ENCODE measurements at regions not wholly inside any gene's neighbourhood (a gene's known extent, or its start where the extent isn't known, plus 50 kb on each side); places are given as distances from the start of the nearest gene placed in this dataset.
"Not testable (repeated sequence)": the region's sequence is repeated elsewhere in the genome, so short reads cannot be mapped to it uniquely, and the experiment has no call there.

DNA sequence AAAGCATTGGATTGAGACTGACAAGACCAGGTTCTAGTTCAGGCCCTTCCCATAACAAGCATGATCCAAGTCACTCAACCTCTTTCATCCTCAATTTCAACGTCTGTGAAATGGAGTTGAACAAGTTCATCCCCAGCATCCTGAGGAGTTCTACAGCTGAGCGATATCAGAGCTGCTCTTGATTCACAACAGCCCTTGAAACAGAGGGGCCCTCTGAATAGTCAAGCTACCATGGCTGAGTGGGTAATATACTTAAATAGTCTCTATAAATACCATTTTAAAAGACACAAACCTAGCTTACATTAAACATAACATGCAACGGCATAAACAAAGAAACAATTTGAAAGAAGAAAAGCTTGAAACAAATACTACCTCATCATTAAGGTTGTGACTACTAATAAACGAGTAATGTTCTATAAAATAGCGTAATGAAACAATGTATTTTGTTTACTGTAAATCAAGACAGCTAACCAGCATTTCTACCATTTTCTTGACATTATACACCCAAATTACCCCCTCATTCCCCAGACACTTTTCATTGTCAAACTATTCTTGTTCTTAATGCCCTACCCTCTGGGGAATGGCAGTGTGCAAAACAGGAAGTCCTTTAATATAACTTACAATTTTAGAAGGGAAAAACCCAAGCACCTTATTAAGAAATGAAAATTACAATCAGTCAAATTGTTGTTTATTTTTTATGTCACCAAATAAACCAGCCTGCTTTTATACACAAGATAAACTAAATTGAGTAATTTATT lies 202.3 kb downstream of the PARM1 start:
- Mint-ChIP-seq H3K36me3 (ENCODE audit: insufficient read depth in 1 of 3, low read depth in 3 of 3) (peaks cover 0 to 5% (median 0%) of the 10 kb centered on the region in 3 experiments; a peak in 1 of 7 replicates), H3K9me3 (peaks cover 2 to 3% of the 10 kb centered on the region in 2 experiments; a peak in 3 of 5 replicates), H3K4me3 (no peak overlapping the region), H3K27me3 (ENCODE audit: low read depth) (no peaks in the 10 kb centered on the region), H3K4me1 (no peaks in the 10 kb centered on the region), H3K27ac (no peak overlapping the region)
- WGBS (ENCODE audit: extremely low coverage, insufficient read length, low lambda C conversion rate): no CpG with 5 or more reads among the region's 5 CpGs
- no peaks in the 10 kb centered on the region for H3K9me3 ChIP-seq (ENCODE audit: control insufficient read depth, low read depth, low read length)
- no peak overlapping the region for H2BK15ac ChIP-seq (ENCODE audit: low read depth, low read length)
- H3K56ac ChIP-seq (ENCODE audit: insufficient read length, low read depth, low read length): no peak overlapping the region
- H3K18ac ChIP-seq (ENCODE audit: insufficient read length, low read depth, low read length): no peak overlapping the region
- TF ChIP-seq, protein P1, sequence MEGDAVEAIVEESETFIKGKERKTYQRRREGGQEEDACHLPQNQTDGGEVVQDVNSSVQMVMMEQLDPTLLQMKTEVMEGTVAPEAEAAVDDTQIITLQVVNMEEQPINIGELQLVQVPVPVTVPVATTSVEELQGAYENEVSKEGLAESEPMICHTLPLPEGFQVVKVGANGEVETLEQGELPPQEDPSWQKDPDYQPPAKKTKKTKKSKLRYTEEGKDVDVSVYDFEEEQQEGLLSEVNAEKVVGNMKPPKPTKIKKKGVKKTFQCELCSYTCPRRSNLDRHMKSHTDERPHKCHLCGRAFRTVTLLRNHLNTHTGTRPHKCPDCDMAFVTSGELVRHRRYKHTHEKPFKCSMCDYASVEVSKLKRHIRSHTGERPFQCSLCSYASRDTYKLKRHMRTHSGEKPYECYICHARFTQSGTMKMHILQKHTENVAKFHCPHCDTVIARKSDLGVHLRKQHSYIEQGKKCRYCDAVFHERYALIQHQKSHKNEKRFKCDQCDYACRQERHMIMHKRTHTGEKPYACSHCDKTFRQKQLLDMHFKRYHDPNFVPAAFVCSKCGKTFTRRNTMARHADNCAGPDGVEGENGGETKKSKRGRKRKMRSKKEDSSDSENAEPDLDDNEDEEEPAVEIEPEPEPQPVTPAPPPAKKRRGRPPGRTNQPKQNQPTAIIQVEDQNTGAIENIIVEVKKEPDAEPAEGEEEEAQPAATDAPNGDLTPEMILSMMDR (conservative IDR thresholded peaks at IDR 0.05): no peak
- no peak overlapping the region for H2AK5ac ChIP-seq (ENCODE audit: insufficient read length, low read length)
- H3K14ac ChIP-seq (ENCODE audit: insufficient read depth, low read length): no peak overlapping the region
- H3K4me2 ChIP-seq (ENCODE audit: insufficient read depth, insufficient read length, low read length): no peak overlapping the region
- H2BK12ac ChIP-seq (ENCODE audit: insufficient read length, low read depth, low read length): no peak overlapping the region
- no peak overlapping the region for H4K8ac ChIP-seq (replicated peaks; ENCODE audit: insufficient read length, low read depth, low read length)
- H4K5ac ChIP-seq (ENCODE audit: insufficient read length, low read depth, low read length): no peak overlapping the region
- H3K4me1 ChIP-seq (ENCODE audit: insufficient read depth, low read length): no peaks in the 10 kb centered on the region
- H3K23me2 ChIP-seq (ENCODE audit: insufficient read length, low read depth, low read length, poor library complexity, severe bottlenecking): no peaks in the 10 kb centered on the region
- H3K27me3 ChIP-seq (ENCODE audit: insufficient read depth, low read length): no peaks in the 10 kb centered on the region
- no peak overlapping the region for H3K23ac ChIP-seq (ENCODE audit: insufficient read length, low read depth, low read length)
- no peak overlapping the region for H3T11ph ChIP-seq (ENCODE audit: low read length)
- DNase-seq: no peak
- no peaks in the 10 kb centered on the region for H4K20me1 ChIP-seq (ENCODE audit: control insufficient read depth, insufficient read depth, insufficient read length)
- no peak overlapping the region for H2AFZ ChIP-seq (ENCODE audit: low read length)
- no peaks in the 10 kb centered on the region for H3K79me2 ChIP-seq (ENCODE audit: insufficient read depth, low read length)
- no peak overlapping the region for H3K4ac ChIP-seq (ENCODE audit: low read depth, low read length)
- H3K9ac ChIP-seq (ENCODE audit: extremely low read depth, insufficient read length, low read length): no peak overlapping the region
- H4K91ac ChIP-seq (ENCODE audit: insufficient read length, low read depth, low read length): no peak overlapping the region
- no peaks in the 10 kb centered on the region for H3K79me1 ChIP-seq (ENCODE audit: insufficient read depth, low read depth, low read length, poor library complexity, severe bottlenecking)
- no peak overlapping the region for H3K27ac ChIP-seq (ENCODE audit: insufficient read length, low read depth, low read length)
- H2BK120ac ChIP-seq (ENCODE audit: low read depth, low read length, poor library complexity, severe bottlenecking): no peak overlapping the region
- no peak overlapping the region for H2BK20ac ChIP-seq (ENCODE audit: low read depth, low read length, poor library complexity, severe bottlenecking)
- H2BK5ac ChIP-seq (ENCODE audit: insufficient read length, low read length): no peak overlapping the region

DNA sequence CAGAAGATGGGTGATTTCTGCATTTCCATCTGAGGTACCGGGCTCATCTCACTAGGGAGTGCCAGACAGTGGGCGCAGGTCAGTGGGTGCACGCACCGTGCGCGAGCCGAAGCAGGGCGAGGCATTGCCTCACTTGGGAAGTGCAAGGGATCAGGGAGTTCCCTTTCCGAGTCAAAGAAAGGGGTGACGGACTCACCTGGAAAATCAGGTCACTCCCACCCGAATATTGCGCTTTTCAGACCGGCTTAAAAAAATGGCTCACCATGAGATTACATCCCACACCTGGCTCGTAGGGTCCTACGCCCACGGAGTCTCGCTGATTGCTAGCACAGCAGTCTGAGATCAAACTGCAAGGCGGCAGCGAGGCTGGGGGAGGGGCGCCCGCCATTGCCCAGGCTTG lies 194.0 kb downstream of the PARM1 start:
- Histone ChIP-seq H3K4me2 (ENCODE audit: insufficient read depth, insufficient read length, low read length) (peak overlapping the region; percentile 40), H3K9ac (ENCODE audit: extremely low read depth, insufficient read length, low read length) (peak overlapping the region; percentile 54)
- H3K27me3 Mint-ChIP-seq (ENCODE audit: low read depth); H3K9me3 Mint-ChIP-seq; H2BK15ac ChIP-seq (ENCODE audit: low read depth, low read length); H3K14ac ChIP-seq (ENCODE audit: insufficient read depth, low read length); H3T11ph ChIP-seq (ENCODE audit: low read length); H3K79me1 ChIP-seq (ENCODE audit: insufficient read depth, low read depth, low read length, poor library complexity, severe bottlenecking); H2BK120ac ChIP-seq (ENCODE audit: low read depth, low read length, poor library complexity, severe bottlenecking); H3K18ac ChIP-seq (ENCODE audit: insufficient read length, low read depth, low read length); H4K8ac ChIP-seq (replicated peaks; ENCODE audit: insufficient read length, low read depth, low read length); H3K23me2 ChIP-seq (ENCODE audit: insufficient read length, low read depth, low read length, poor library complexity, severe bottlenecking); H3K4ac ChIP-seq (ENCODE audit: low read depth, low read length); H4K20me1 ChIP-seq (ENCODE audit: control insufficient read depth, insufficient read depth, insufficient read length); H4K91ac ChIP-seq (ENCODE audit: insufficient read length, low read depth, low read length); H2BK20ac ChIP-seq (ENCODE audit: low read depth, low read length, poor library complexity, severe bottlenecking); H2AFZ ChIP-seq (ENCODE audit: low read length); H3K23ac ChIP-seq (ENCODE audit: insufficient read length, low read depth, low read length); H3K79me2 ChIP-seq (ENCODE audit: insufficient read depth, low read length); H3K56ac ChIP-seq (ENCODE audit: insufficient read length, low read depth, low read length); H4K5ac ChIP-seq (ENCODE audit: insufficient read length, low read depth, low read length); H2BK12ac ChIP-seq (ENCODE audit: insufficient read length, low read depth, low read length); DNase-seq; H3K27me3 ChIP-seq (ENCODE audit: insufficient read depth, low read length); H2AK5ac ChIP-seq (ENCODE audit: insufficient read length, low read length); H3K4me1 ChIP-seq (ENCODE audit: insufficient read depth, low read length); H3K27ac ChIP-seq (ENCODE audit: insufficient read length, low read depth, low read length); H3K9me3 ChIP-seq (ENCODE audit: control insufficient read depth, low read depth, low read length); H2BK5ac ChIP-seq (ENCODE audit: insufficient read length, low read length): not testable (repeated sequence)
- Mint-ChIP-seq H3K36me3 (ENCODE audit: insufficient read depth in 1 of 3, low read depth in 3 of 3) (peaks cover 3 to 12% (median 12%) of the 10 kb centered on the region in 3 experiments), H3K4me3 (peak overlapping the region; percentile 77 to 84), H3K4me1 (peaks cover 12 to 13% of the 10 kb centered on the region in 2 experiments; a peak in 3 of 4 replicates), H3K27ac (peak overlapping the region; percentile 55 to 98 (median 98); a peak in 6 of 7 replicates)
- WGBS (ENCODE audit: extremely low coverage, insufficient read length, low lambda C conversion rate): no CpG with 5 or more reads among the region's 21 CpGs

Measured in H9 (cell line).